Gastrocnemius medialis (tissue), 4 donors: ENCODE measurements at regions not wholly inside any gene's neighbourhood (a gene's known extent, or its start where the extent isn't known, plus 50 kb on each side); places are given as distances from the start of the nearest gene placed in this dataset.

Experiments
- CTCF ChIP-seq, 5 experiments: fragments of 450-650 bp in 3 of 5; fragments of 200-600 bp in 2 of 5; sonication (generic) in 2 of 5; IDR thresholded peaks in 4 of 5; conservative IDR thresholded peaks in 1 of 5; 1 replicate in 4 of 5; 2 replicates in 1 of 5; pipeline ENCODE4 v1.5.1; 2016 to 2019; ENCODE audit warnings: antibody characterized with exemption in 5 of 5, mild to moderate bottlenecking in 3 of 5, moderate library complexity in 3 of 5
- POLR2A ChIP-seq, 2 donors: fragments of 450-650 bp; IDR thresholded peaks; one replicate each; pipeline ENCODE4 v1.6.1; 2017; ENCODE audit warnings: antibody characterized with exemption in 2 of 2, mild to moderate bottlenecking in 2 of 2, moderate library complexity in 2 of 2

GRCh38 chr2:101610750-101611315 is 86.7 kb upstream of the MAP4K4 start:
- TF ChIP-seq CTCF (IDR thresholded peaks at IDR 0.05 in 4 of 5, conservative IDR thresholded peaks at IDR 0.05 in 1 of 5) (no peak), POLR2A (IDR thresholded peaks at IDR 0.05) (no peak)
